IMR-90 (cell line): ENCODE measurements at regions not wholly inside any gene's neighbourhood (a gene's known extent, or its start where the extent isn't known, plus 50 kb on each side); places are given as distances from the start of the nearest gene placed in this dataset.

Source experiments
- ATAC-seq: fragments of 200-7000 bp; cut with Tn5 transposase; 2 replicates; pipeline ENCODE4 v1.9.1; 2020; ENCODE audit warnings: low read depth, mild to moderate bottlenecking, moderate library complexity
- BruUV-seq: library from RNA; stranded (reverse); fragments of 400-500 nt; replicated peaks from 2 replicates; lab custom pipeline; 2021; lab: Mats Ljungman, UMichigan
- CTCF ChIA-PET: fragments of 300-600 bp; formaldehyde crosslinking; extraction: SDS; loops from one replicate; lab custom pipeline; 2021; ENCODE audit warnings: antibody characterized with exemption; lab: Yijun Ruan, JAX
- POLR2A ChIA-PET: fragments of 300-600 bp; sonication (Branson Sonifier 250); formaldehyde crosslinking; loops from one replicate; lab custom pipeline; 2022; ENCODE audit warnings: antibody characterized with exemption; ENCODE audit not compliant: unreplicated experiment; lab: Charles Lee
- DNase-seq: peaks from one replicate; pipeline ENCODE4 v3.0.0; 2013
- H2AFZ ChIP-seq: replicated peaks from 2 replicates; pipeline ENCODE3; 2013; ENCODE audit warnings: low read length, mild to moderate bottlenecking; ENCODE audit not compliant: poor library complexity
- H2AK5ac ChIP-seq: 2 replicates; pipeline ENCODE4 v1.6.1; 2013; ENCODE audit warnings: low read depth, low read length, inconsistent platforms
- H2AK9ac ChIP-seq: replicated peaks from 2 replicates; pipeline ENCODE3; 2013; ENCODE audit warnings: mild to moderate bottlenecking, low read depth, low read length, moderate library complexity; ENCODE audit not compliant: poor library complexity
- H2BK120ac ChIP-seq: 2 replicates; pipeline ENCODE4 v1.6.1; 2013; ENCODE audit warnings: low read depth, low read length, inconsistent platforms
- H2BK15ac ChIP-seq: 3 replicates; pipeline ENCODE4 v1.6.1; 2013; ENCODE audit warnings: low read depth, low read length, inconsistent platforms
- H2BK20ac ChIP-seq: 2 replicates; pipeline ENCODE4 v1.6.1; 2013; ENCODE audit warnings: low read depth, mild to moderate bottlenecking, inconsistent platforms, low read length, moderate library complexity
- H2BK5ac ChIP-seq: 2 replicates; pipeline ENCODE4 v1.6.1; 2013; ENCODE audit warnings: mild to moderate bottlenecking, low read depth, low read length, inconsistent platforms; ENCODE audit not compliant: poor library complexity, severe bottlenecking
- H3K14ac ChIP-seq: replicated peaks from 2 replicates; pipeline ENCODE4 v1.6.1; 2013; ENCODE audit warnings: low read depth, low read length, inconsistent platforms
- H3K18ac ChIP-seq: 2 replicates; pipeline ENCODE4 v1.6.1; 2013; ENCODE audit warnings: low read depth, low read length, control low read depth
- H3K23ac ChIP-seq: 2 replicates; pipeline ENCODE4 v1.6.1; 2013; ENCODE audit warnings: low read depth, low read length, inconsistent platforms
- H3K27ac ChIP-seq: 2 replicates; pipeline ENCODE4 v1.5.1; 2013; ENCODE audit warnings: mild to moderate bottlenecking, control low read depth, low read length; ENCODE audit not compliant: insufficient read depth
- H3K27me3 ChIP-seq: 2 replicates; pipeline ENCODE4 v1.6.1; 2013; ENCODE audit warnings: low read length; ENCODE audit not compliant: control insufficient read depth, insufficient read depth
- H3K36me3 ChIP-seq: 2 replicates; pipeline ENCODE4 v1.6.1; 2013; ENCODE audit warnings: low read length, mixed read lengths; ENCODE audit not compliant: control insufficient read depth, insufficient read depth
- H3K4ac ChIP-seq: 2 replicates; pipeline ENCODE4 v1.6.1; 2013; ENCODE audit warnings: low read depth, low read length, inconsistent platforms
- H3K4me1 ChIP-seq: 2 replicates; pipeline ENCODE4 v1.6.1; 2013; ENCODE audit warnings: low read length, mixed read lengths; ENCODE audit not compliant: control insufficient read depth, insufficient read depth
- H3K4me2 ChIP-seq: 2 replicates; pipeline ENCODE4 v1.6.1; 2013; ENCODE audit warnings: low read depth, mild to moderate bottlenecking, control low read depth, low read length, moderate library complexity
- H3K4me3 ChIP-seq: 2 replicates; pipeline ENCODE4 v1.5.1; 2013; ENCODE audit warnings: low read depth, mild to moderate bottlenecking, control low read depth, low read length, moderate library complexity; ENCODE audit not compliant: insufficient read depth
- H3K56ac ChIP-seq: 2 replicates; pipeline ENCODE4 v1.6.1; 2013; ENCODE audit warnings: low read length, inconsistent platforms; ENCODE audit not compliant: insufficient read depth; ENCODE audit errors: extremely low read depth
- H3K79me1 ChIP-seq, 2 experiments: 2 replicates each; pipeline ENCODE4 v1.6.1; 2013; ENCODE audit warnings: low read length in 2 of 2, inconsistent platforms in 1 of 2, low read depth in 1 of 2
- H3K9ac ChIP-seq: 2 replicates; pipeline ENCODE4 v1.6.1; 2013; ENCODE audit warnings: low read depth, low read length, control low read depth
- H3K9me1 ChIP-seq: 2 replicates; pipeline ENCODE4 v1.6.1; 2013; ENCODE audit warnings: low read length, inconsistent platforms; ENCODE audit not compliant: insufficient read depth
- H3K9me3 ChIP-seq: 2 replicates; pipeline ENCODE4 v1.6.1; 2013; ENCODE audit warnings: low read length; ENCODE audit not compliant: control insufficient read depth, insufficient read depth
- H4K20me1 ChIP-seq: 2 replicates; pipeline ENCODE4 v1.6.1; 2013; ENCODE audit warnings: low read length, inconsistent platforms; ENCODE audit not compliant: insufficient read depth
- H4K5ac ChIP-seq: 2 replicates; pipeline ENCODE4 v1.6.1; 2013; ENCODE audit warnings: mild to moderate bottlenecking, low read depth, low read length, control low read depth
- H4K8ac ChIP-seq, 2 experiments: 2 replicates each; pipeline ENCODE4 v1.6.1; 2013; ENCODE audit warnings: low read depth in 2 of 2, low read length in 2 of 2, control low read depth in 1 of 2, inconsistent platforms in 1 of 2
- H4K91ac ChIP-seq: 2 replicates; pipeline ENCODE4 v1.6.1; 2013; ENCODE audit warnings: low read depth, low read length, inconsistent platforms; ENCODE audit not compliant: insufficient read depth
- BHLHE40 ChIP-seq: fragments of 150-350 bp; IDR thresholded peaks from 2 replicates; pipeline ENCODE4 v1.6.1; 2016; ENCODE audit warnings: mild to moderate bottlenecking, low read depth, low read length
- CEBPB ChIP-seq: IDR thresholded peaks from 2 replicates; pipeline ENCODE4 v1.6.1; 2012; ENCODE audit warnings: low read depth, low read length, improper control_type of control experiment
- CHD1 ChIP-seq: IDR thresholded peaks from 2 replicates; pipeline ENCODE4 v1.6.1; 2012; ENCODE audit warnings: low read depth, low read length, improper control_type of control experiment
- FOS ChIP-seq: fragments of 150-350 bp; IDR thresholded peaks from 2 replicates; pipeline ENCODE4 v1.6.1; 2016; ENCODE audit warnings: low read depth, low read length
- MAZ ChIP-seq: IDR thresholded peaks from 2 replicates; pipeline ENCODE4 v1.6.1; 2012; ENCODE audit warnings: low read depth, mild to moderate bottlenecking, low read length, improper control_type of control experiment, moderate library complexity, borderline replicate concordance
- MXI1 ChIP-seq: IDR thresholded peaks from 2 replicates; pipeline ENCODE4 v1.6.1; 2012; ENCODE audit warnings: low read depth, mild to moderate bottlenecking, low read length, moderate library complexity, borderline replicate concordance
- NFE2L2 ChIP-seq: fragments of 150-350 bp; IDR thresholded peaks from 2 replicates; pipeline ENCODE4 v1.6.1; 2016; ENCODE audit warnings: low read depth, mild to moderate bottlenecking, low read length
- POLR2A ChIP-seq: IDR thresholded peaks from 2 replicates; pipeline ENCODE4 v1.6.1; 2012; ENCODE audit warnings: mild to moderate bottlenecking, low read depth, low read length
- RAD21 ChIP-seq: IDR thresholded peaks from 2 replicates; pipeline ENCODE4 v1.6.1; 2012; ENCODE audit warnings: low read length, improper control_type of control experiment
- RCOR1 ChIP-seq: IDR thresholded peaks from 2 replicates; pipeline ENCODE4 v1.6.1; 2012; ENCODE audit warnings: mild to moderate bottlenecking, low read length, improper control_type of control experiment; ENCODE audit not compliant: insufficient replicate concordance
- RFX5 ChIP-seq: IDR thresholded peaks from 2 replicates; pipeline ENCODE4 v1.8.0; 2012; ENCODE audit warnings: low read depth, mild to moderate bottlenecking, low read length, moderate library complexity
- SMC3 ChIP-seq: fragments of 150-350 bp; IDR thresholded peaks from 2 replicates; pipeline ENCODE4 v1.6.1; 2016; ENCODE audit warnings: low read depth, mild to moderate bottlenecking, antibody characterized with exemption, low read length, moderate library complexity
- USF2 ChIP-seq: fragments of 150-350 bp; IDR thresholded peaks from 2 replicates; pipeline ENCODE4 v1.6.1; 2017; ENCODE audit warnings: mild to moderate bottlenecking, antibody characterized with exemption, low read length, low read depth
- WGBS, 2 experiments: methylation state at CpG; one replicate each; pipeline versions ENCODE4 v1.1.5 to v1.1.7; 2013; ENCODE audit warnings: missing lambda C conversion rate in 2 of 2; ENCODE audit not compliant: insufficient read length in 1 of 2; ENCODE audit errors: extremely low coverage in 2 of 2; 5-methylcytosine and 5-hydroxymethylcytosine counted together
- dilution Hi-C: fragments of 300-500 bp; cut with HindIII; formaldehyde crosslinking; loops from one replicate; pipeline ENCODE4 v1.14.3; 2018; ENCODE audit warnings: low sequenced_read_pairs; ENCODE audit not compliant: unreplicated experiment
- in situ Hi-C: fragments of 300-500 bp; cut with MboI; formaldehyde crosslinking; loops from 3 replicates; pipeline ENCODE4 v1.14.3; 2019; ENCODE audit warnings: low sequenced_read_pairs, inconsistent platforms, mixed read lengths
- intact Hi-C: fragments of 100-400 bp; cut with micrococcal nuclease; formaldehyde crosslinking; loops from 2 replicates; pipeline ENCODE4 v1.10.0; 2022
- TF ChIP-seq, protein P1 (sequence below): fragments of 150-350 bp; IDR thresholded peaks from 2 replicates; pipeline ENCODE4 v1.6.1; 2016; ENCODE audit warnings: low read depth, mild to moderate bottlenecking, low read length, moderate library complexity, borderline replicate concordance
- TF ChIP-seq, protein P2 (sequence below): conservative IDR thresholded peaks from 2 replicates; pipeline ENCODE4 v1.5.1; 2012; ENCODE audit warnings: mild to moderate bottlenecking, low read depth, low read length, improper control_type of control experiment

DNA sequence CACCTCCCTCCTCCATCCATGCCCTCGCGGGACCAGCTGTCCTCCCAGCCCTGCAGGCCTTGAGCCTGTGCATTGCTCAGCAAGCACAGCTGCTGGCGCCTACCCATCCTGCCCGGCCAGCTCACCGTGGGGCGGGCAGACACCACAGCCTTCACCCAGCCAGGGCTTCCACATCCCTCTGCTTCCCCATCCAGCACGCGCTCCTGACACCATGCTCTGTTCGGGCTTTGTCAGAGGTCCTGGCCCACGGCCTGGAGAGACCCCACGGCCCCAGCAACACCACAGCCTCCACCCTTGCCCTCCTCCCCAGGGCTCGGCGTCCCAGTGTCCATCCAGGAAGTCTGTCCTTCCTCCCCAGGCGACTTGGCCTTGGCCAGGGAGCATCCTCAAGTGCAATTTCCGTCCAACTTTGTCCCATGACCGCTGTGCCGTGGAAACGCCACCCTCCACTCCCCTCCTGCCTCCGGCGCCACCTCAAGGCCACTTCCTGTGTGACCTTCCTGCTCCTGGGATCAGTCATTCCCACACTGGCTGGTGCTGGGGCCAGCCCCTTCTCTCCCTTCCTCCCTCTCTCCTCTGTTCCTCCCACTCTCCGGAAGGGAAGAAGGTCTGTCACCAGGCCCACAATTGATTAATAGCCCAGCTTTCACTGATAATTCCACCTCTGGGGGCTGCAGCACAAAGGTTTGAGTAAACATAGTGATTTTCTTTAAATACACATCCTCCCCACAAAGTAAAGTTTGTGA is 71.5 kb upstream of the SMNDC1 start:
- Histone ChIP-seq H2BK5ac (peak overlapping the region; percentile 7), H3K4ac (peak overlapping the region; percentile 48), H3K4me3 (no peak overlapping the region), H4K91ac (no peak overlapping the region), H3K27ac (no peak overlapping the region), H3K4me2 (no peak overlapping the region), H3K9me1 (peaks cover 4% of the 10 kb centered on the region), H2BK120ac (peak overlapping the region; percentile 52; the same call in 1 of the 2 replicates), H4K8ac (peak overlapping the region; percentile 9 to 28; a peak in 1 of 4 replicates), H2AK5ac (peak overlapping the region; percentile 82), H3K36me3 (no peaks in the 10 kb centered on the region), H2AK9ac (peak overlapping the region; percentile 77), H3K9me3 (no peaks in the 10 kb centered on the region), H3K14ac (no peak overlapping the region; the same call in 1 of the 2 replicates), H4K5ac (no peak overlapping the region), H2BK20ac (peak overlapping the region; percentile 36; the same call in 1 of the 2 replicates), H3K23ac (no peak overlapping the region), H3K9ac (no peak overlapping the region), H3K4me1 (no peaks in the 10 kb centered on the region; the same call in 1 of the 2 replicates), H2BK15ac (peak overlapping the region; percentile 2; the same call in 1 of the 3 replicates), H2AFZ (peak overlapping the region; percentile 88), H3K18ac (no peak overlapping the region), H3K56ac (no peak overlapping the region), H3K79me1 (no peaks in the 10 kb centered on the region), H4K20me1 (no peaks in the 10 kb centered on the region), H3K27me3 (no peaks in the 10 kb centered on the region)
- DNase-seq: no peak
- 0 out of 2 replicates have a peak, but pooled peaks have one; percentile 32 for ATAC-seq
- BruUV-seq: no TSS peak
- ChIA-PET CTCF (no interaction called here), POLR2A (interaction anchor here (0.5 kb wide), 1 partner anchor 1611 kb away, joined by 3 read pairs; no protein-coding TSS in a partner anchor)
- in situ Hi-C loops (no loop called here), intact Hi-C loops (no loop called here), dilution Hi-C loops (no loop called here)
- 50% methylated on average over 6 of the region's 21 CpGs; no CpG with 5 or more reads in 1 of the 2 experiments for WGBS, 2 experiments
- TF ChIP-seq RAD21: no peak
- TF ChIP-seq POLR2A: no peak
- TF ChIP-seq, protein P1, sequence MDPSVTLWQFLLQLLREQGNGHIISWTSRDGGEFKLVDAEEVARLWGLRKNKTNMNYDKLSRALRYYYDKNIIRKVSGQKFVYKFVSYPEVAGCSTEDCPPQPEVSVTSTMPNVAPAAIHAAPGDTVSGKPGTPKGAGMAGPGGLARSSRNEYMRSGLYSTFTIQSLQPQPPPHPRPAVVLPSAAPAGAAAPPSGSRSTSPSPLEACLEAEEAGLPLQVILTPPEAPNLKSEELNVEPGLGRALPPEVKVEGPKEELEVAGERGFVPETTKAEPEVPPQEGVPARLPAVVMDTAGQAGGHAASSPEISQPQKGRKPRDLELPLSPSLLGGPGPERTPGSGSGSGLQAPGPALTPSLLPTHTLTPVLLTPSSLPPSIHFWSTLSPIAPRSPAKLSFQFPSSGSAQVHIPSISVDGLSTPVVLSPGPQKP: no peak
- TF ChIP-seq BHLHE40: no peak
- TF ChIP-seq MXI1: no peak
- no peak for TF ChIP-seq CHD1
- TF ChIP-seq, protein P2, sequence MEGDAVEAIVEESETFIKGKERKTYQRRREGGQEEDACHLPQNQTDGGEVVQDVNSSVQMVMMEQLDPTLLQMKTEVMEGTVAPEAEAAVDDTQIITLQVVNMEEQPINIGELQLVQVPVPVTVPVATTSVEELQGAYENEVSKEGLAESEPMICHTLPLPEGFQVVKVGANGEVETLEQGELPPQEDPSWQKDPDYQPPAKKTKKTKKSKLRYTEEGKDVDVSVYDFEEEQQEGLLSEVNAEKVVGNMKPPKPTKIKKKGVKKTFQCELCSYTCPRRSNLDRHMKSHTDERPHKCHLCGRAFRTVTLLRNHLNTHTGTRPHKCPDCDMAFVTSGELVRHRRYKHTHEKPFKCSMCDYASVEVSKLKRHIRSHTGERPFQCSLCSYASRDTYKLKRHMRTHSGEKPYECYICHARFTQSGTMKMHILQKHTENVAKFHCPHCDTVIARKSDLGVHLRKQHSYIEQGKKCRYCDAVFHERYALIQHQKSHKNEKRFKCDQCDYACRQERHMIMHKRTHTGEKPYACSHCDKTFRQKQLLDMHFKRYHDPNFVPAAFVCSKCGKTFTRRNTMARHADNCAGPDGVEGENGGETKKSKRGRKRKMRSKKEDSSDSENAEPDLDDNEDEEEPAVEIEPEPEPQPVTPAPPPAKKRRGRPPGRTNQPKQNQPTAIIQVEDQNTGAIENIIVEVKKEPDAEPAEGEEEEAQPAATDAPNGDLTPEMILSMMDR: no peak
- TF ChIP-seq SMC3: no peak
- TF ChIP-seq FOS: no peak
- TF ChIP-seq RCOR1: no peak
- TF ChIP-seq MAZ: no peak
- no peak for TF ChIP-seq USF2
- no peak for TF ChIP-seq NFE2L2
- TF ChIP-seq RFX5: no peak
- TF ChIP-seq CEBPB: no peak
